Left ventricle myocardium inferior (tissue), 1 donor: ENCODE measurements at regions not wholly inside any gene's neighbourhood (a gene's known extent, or its start where the extent isn't known, plus 50 kb on each side); places are given as distances from the start of the nearest gene placed in this dataset.

Experiments
- DNase-seq: peaks from one replicate; pipeline ENCODE4 v3.0.0-alpha.2; 2020
- H3K27ac ChIP-seq: fragments of 200-600 bp; replicated peaks from 2 replicates; pipeline ENCODE4 v1.8.0; 2021
- H3K27me3 ChIP-seq: fragments of 200-600 bp; 2 replicates; pipeline ENCODE4 v1.8.0; 2021; ENCODE audit warnings: low read depth
- H3K36me3 ChIP-seq: fragments of 200-600 bp; 2 replicates; pipeline ENCODE4 v1.8.0; 2021
- H3K4me1 ChIP-seq: fragments of 200-600 bp; 2 replicates; pipeline ENCODE4 v1.8.0; 2021
- H3K4me3 ChIP-seq: fragments of 200-600 bp; 2 replicates; pipeline ENCODE4 v1.8.0; 2021; ENCODE audit warnings: mild to moderate bottlenecking, moderate library complexity
- H3K9me3 ChIP-seq: fragments of 200-600 bp; replicated peaks from 2 replicates; pipeline ENCODE4 v1.8.0; 2021
- CTCF ChIP-seq: fragments of 200-600 bp; IDR thresholded peaks from 2 replicates; pipeline ENCODE4 v1.8.0; 2021; ENCODE audit warnings: antibody characterized with exemption, mild to moderate bottlenecking, borderline replicate concordance
- intact Hi-C: fragments of 100-400 bp; cut with micrococcal nuclease; formaldehyde crosslinking; loops from one replicate; pipeline ENCODE4 v1.11.0; 2022
- donor health status: DM: no; HTN: yes; CAD: no; lungs with severe emphysema.

- Histone ChIP-seq H3K4me3 (no peak overlapping the region), H3K27ac (no peak overlapping the region), H3K36me3 (no peaks in the 10 kb centered on the region), H3K9me3 (peaks cover 11% of the 10 kb centered on the region), H3K27me3 (no peaks in the 10 kb centered on the region), H3K4me1 (no peaks in the 10 kb centered on the region)
- intact Hi-C loops = no loop called here
- TF ChIP-seq CTCF = no peak
- DNase-seq = no peak
Observed at GRCh38 chrX:68950937-68951336, 122.1 kb downstream of the EFNB1 start.

GRCh38 chrX:68947882-68948605, 119.2 kb downstream of the EFNB1 start:
- intact Hi-C loops = no loop called here
- TF ChIP-seq CTCF = no peak
- Histone ChIP-seq H3K9me3 (no peaks in the 10 kb centered on the region), H3K4me3 (no peak overlapping the region), H3K27ac (no peak overlapping the region), H3K4me1 (peaks cover 3% of the 10 kb centered on the region), H3K36me3 (no peaks in the 10 kb centered on the region), H3K27me3 (no peaks in the 10 kb centered on the region)
- no peak for DNase-seq

GRCh38 chrX:68945603-68946228, 116.9 kb downstream of the EFNB1 start:
- no peak for DNase-seq
- peaks cover 3% of the 10 kb centered on the region for H3K4me1 ChIP-seq
- H3K9me3 ChIP-seq = no peaks in the 10 kb centered on the region
- TF ChIP-seq CTCF = no peak
- H3K27me3 ChIP-seq = no peaks in the 10 kb centered on the region
- intact Hi-C loops = no loop called here
- no peak overlapping the region for H3K4me3 ChIP-seq
- H3K36me3 ChIP-seq = no peaks in the 10 kb centered on the region
- no peak overlapping the region for H3K27ac ChIP-seq

- intact Hi-C loops = no loop called here
- no peaks in the 10 kb centered on the region for H3K27me3 ChIP-seq
- H3K4me1 ChIP-seq = peaks cover 3% of the 10 kb centered on the region
- no peak overlapping the region for H3K4me3 ChIP-seq
- H3K36me3 ChIP-seq = no peaks in the 10 kb centered on the region
- H3K9me3 ChIP-seq = no peaks in the 10 kb centered on the region
- no peak for TF ChIP-seq CTCF
- no peak overlapping the region for H3K27ac ChIP-seq
- no peak for DNase-seq
Observed at GRCh38 chrX:68945081-68945602, 116.3 kb downstream of the EFNB1 start.

GRCh38 chrX:68944211-68944610, 115.4 kb downstream of the EFNB1 start:
- H3K27ac ChIP-seq = no peak overlapping the region
- H3K27me3 ChIP-seq = no peaks in the 10 kb centered on the region
- H3K9me3 ChIP-seq = no peaks in the 10 kb centered on the region
- no peaks in the 10 kb centered on the region for H3K36me3 ChIP-seq
- intact Hi-C loops = no loop called here
- no peak overlapping the region for H3K4me3 ChIP-seq
- DNase-seq = no peak
- peaks cover 5% of the 10 kb centered on the region for H3K4me1 ChIP-seq
- TF ChIP-seq CTCF = no peak
